Keratinocyte (primary cell): ENCODE measurements at regions not wholly inside any gene's neighbourhood (a gene's known extent, or its start where the extent isn't known, plus 50 kb on each side); places are given as distances from the start of the nearest gene placed in this dataset.
"Not testable (repeated sequence)": the region's sequence is repeated elsewhere in the genome, so short reads cannot be mapped to it uniquely, and the experiment has no call there.

ENCODE experiments used
- CTCF ChIP-seq, 3 experiments: IDR thresholded peaks in 1 of 3; conservative IDR thresholded peaks in 1 of 3; optimal IDR thresholded peaks in 1 of 3; 2 replicates in 2 of 3; 3 replicates in 1 of 3; pipeline versions ENCODE3 to v1.5.1; 2011; ENCODE audit warnings: low read length in 3 of 3, mild to moderate bottlenecking in 3 of 3, moderate library complexity in 2 of 3, control low read depth in 1 of 3, inconsistent platforms in 1 of 3; ENCODE audit not compliant: insufficient read depth in 2 of 3; ENCODE audit errors: extremely low read depth in 1 of 3
- EZH2 ChIP-seq: IDR thresholded peaks from one replicate; pipeline ENCODE4 v1.6.1; 2012; ENCODE audit warnings: inconsistent platforms, mild to moderate bottlenecking, low read length, moderate library complexity

DNA sequence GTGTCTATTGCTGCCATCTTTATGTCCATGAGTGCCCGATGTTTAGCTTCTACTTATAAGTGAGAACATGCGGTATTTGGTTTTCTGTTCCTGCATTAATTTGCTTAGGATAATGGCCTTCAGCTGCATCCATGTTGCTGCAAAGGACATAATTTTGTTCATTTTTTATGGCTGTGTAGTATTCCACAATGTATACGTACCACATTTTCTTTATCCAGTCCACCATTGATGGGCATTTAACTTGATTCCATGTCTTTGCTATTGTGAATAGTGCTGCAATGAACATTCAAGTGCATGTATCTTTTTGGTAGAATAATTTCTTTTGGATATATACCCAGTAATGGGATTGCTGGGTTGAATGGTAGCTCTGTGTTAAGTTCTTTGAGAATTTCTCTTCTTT is 376.3 kb upstream of the PROK2 start:
- not testable (repeated sequence) for TF ChIP-seq EZH2; CTCF (optimal IDR thresholded peaks at IDR 0.05 in 1 of 3, IDR thresholded peaks at IDR 0.05 in 1 of 3, conservative IDR thresholded peaks at IDR 0.05 in 1 of 3; ENCODE audit: extremely low read depth in 1 of 3, insufficient read depth in 2 of 3, low read length in 3 of 3)
